GM06990 (cell line): ENCODE measurements at regions not wholly inside any gene's neighbourhood (a gene's known extent, or its start where the extent isn't known, plus 50 kb on each side); places are given as distances from the start of the nearest gene placed in this dataset.

Source experiments
- DNase-seq: peaks from one replicate; pipeline ENCODE4 v3.0.0-alpha.2; 2011; ENCODE audit not compliant: insufficient read length; ENCODE audit errors: extremely low read depth
- H3K27me3 ChIP-seq: replicated peaks from 2 replicates; pipeline ENCODE4 v1.6.0; 2011; ENCODE audit warnings: low read length; ENCODE audit not compliant: control insufficient read depth, insufficient read depth
- H3K36me3 ChIP-seq: 2 replicates; pipeline ENCODE4 v1.5.1; 2011; ENCODE audit warnings: low read length; ENCODE audit not compliant: control insufficient read depth, insufficient read depth
- H3K4me3 ChIP-seq: replicated peaks from 2 replicates; pipeline ENCODE4 v1.5.1; 2011; ENCODE audit warnings: low read depth, mild to moderate bottlenecking, control low read depth, low read length
- TF ChIP-seq, protein P1 (sequence below): IDR thresholded peaks from 2 replicates; pipeline ENCODE4 v1.5.1; 2011; ENCODE audit warnings: low read length, control low read depth, mild to moderate bottlenecking, inconsistent platforms; ENCODE audit not compliant: insufficient read depth, poor library complexity, severe bottlenecking

DNA sequence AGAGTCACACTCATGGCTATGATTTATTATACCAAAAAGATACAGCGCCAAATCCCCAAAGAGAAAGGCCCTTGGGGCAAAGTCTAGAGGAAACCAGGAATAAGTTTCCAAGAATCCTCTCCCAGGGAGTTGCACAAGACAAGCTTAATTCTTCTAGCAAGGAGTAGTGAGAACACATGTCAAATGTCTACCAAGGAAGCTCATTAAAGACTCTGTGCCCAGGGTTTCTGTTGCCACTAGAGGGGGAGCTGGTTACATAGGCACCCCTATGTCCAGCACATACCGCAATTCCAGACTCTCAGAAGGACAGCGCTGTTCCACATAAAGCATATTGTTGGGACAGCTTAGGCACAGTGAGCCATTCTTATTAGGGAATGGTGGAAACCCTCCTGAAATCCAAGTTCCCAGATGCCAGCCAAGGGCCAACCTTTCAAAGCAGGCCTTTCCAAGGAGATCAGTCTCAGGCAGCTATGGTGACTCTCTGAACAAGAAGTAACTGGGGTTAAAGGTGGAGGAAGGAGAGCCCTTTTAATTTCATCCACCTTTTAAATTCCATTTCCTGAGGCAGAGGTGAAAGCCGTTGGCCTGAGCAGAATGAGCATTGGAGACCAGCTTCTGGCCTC is 194.2 kb downstream of the UACA start:
- no peak for DNase-seq
- TF ChIP-seq, protein P1, sequence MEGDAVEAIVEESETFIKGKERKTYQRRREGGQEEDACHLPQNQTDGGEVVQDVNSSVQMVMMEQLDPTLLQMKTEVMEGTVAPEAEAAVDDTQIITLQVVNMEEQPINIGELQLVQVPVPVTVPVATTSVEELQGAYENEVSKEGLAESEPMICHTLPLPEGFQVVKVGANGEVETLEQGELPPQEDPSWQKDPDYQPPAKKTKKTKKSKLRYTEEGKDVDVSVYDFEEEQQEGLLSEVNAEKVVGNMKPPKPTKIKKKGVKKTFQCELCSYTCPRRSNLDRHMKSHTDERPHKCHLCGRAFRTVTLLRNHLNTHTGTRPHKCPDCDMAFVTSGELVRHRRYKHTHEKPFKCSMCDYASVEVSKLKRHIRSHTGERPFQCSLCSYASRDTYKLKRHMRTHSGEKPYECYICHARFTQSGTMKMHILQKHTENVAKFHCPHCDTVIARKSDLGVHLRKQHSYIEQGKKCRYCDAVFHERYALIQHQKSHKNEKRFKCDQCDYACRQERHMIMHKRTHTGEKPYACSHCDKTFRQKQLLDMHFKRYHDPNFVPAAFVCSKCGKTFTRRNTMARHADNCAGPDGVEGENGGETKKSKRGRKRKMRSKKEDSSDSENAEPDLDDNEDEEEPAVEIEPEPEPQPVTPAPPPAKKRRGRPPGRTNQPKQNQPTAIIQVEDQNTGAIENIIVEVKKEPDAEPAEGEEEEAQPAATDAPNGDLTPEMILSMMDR, result peak; percentile 56
- H3K4me3 ChIP-seq, result no peak overlapping the region
- no peaks in the 10 kb centered on the region for H3K36me3 ChIP-seq
- no peaks in the 10 kb centered on the region for H3K27me3 ChIP-seq

DNA sequence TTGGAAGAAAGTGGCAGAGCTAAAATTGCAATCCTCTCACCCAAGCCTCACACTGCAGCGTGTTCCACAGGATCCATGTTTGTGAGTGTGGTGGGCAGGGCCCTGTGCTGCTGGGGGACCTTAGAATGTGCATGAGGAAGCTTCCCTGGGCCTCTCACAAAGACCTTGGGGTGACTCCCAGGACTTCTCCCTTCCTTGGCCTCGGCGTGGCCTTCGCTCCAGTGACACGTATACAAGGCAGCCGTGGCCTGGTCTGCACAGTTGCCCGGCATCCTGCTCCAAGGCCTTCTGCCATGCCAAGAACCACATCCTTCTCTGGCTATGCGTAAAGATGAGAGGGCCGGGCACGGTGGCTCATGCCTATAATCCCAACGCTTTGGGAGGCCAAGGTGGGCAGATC is 196.4 kb downstream of the UACA start:
- no peaks in the 10 kb centered on the region for H3K27me3 ChIP-seq
- no peaks in the 10 kb centered on the region for H3K36me3 ChIP-seq
- DNase-seq, result no peak
- no peak overlapping the region for H3K4me3 ChIP-seq
- TF ChIP-seq, protein P1, result no peak

- Histone ChIP-seq H3K36me3 (no peaks in the 10 kb centered on the region), H3K27me3 (no peaks in the 10 kb centered on the region), H3K4me3 (no peak overlapping the region)
- TF ChIP-seq, protein P1, result no peak
- DNase-seq, result no peak
Observed at GRCh38 chr15:70566047-70566835, 197.1 kb downstream of the UACA start.

DNA sequence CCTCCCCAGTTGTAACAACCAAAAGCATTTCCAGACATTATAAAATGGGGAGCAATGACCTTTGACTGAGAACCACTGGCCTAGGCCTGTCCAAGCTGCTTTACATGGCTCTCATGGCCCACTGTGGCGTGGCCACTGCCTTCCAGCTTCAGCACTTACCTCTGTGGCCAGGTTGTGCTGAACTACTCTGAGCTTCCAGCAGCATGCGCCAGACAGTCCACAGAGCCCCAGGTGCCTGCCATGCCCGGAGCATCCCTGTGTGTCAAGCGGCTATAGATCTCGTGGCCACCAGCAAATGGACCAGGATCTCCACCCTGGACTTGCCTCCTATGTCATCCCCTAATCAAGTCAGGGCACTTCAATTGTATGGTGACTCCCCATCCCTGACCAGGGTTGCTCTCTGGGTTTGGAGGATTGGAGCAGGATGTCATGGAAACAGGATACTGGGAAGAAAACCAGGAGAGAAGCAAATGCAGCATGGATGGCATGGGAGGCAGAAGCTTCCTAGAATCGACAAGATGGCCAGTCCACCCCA is 199.7 kb downstream of the UACA start:
- H3K27me3 ChIP-seq, result no peaks in the 10 kb centered on the region; the same call in 1 of the 2 replicates
- TF ChIP-seq, protein P1, result no peak
- H3K36me3 ChIP-seq, result no peaks in the 10 kb centered on the region
- H3K4me3 ChIP-seq, result no peak overlapping the region
- DNase-seq, result no peak

GRCh38 chr15:70562906-70563305 is 200.5 kb downstream of the UACA start:
- TF ChIP-seq, protein P1, result no peak
- Histone ChIP-seq H3K27me3 (no peaks in the 10 kb centered on the region; the same call in 1 of the 2 replicates), H3K36me3 (no peaks in the 10 kb centered on the region), H3K4me3 (no peak overlapping the region)
- no peak for DNase-seq
